ENCODE measurements at regions not wholly inside any gene's neighbourhood (a gene's known extent, or its start where the extent isn't known, plus 50 kb on each side); places are given as distances from the start of the nearest gene placed in this dataset.

GRCh38 chr10:55892276-55892675 lies 468.8 kb downstream of the ZWINT start:
- H3K4me3 Mint-ChIP-seq, result no peak overlapping the region
- Histone ChIP-seq H3K9me3 (ENCODE audit: control insufficient read depth in 1 of 2, insufficient read depth in 1 of 2, low read length in 2 of 2) (peaks cover 5 to 13% of the 10 kb centered on the region in 2 experiments), H3K4me3 (ENCODE audit: low read length) (no peak overlapping the region), H3K36me3 (ENCODE audit: insufficient read depth, low read length) (no peaks in the 10 kb centered on the region), H3K27me3 (ENCODE audit: control insufficient read depth in 1 of 2, insufficient read depth in 2 of 2, low read length in 2 of 2) (no peaks in the 10 kb centered on the region), H3K27ac (ENCODE audit: low read depth in 1 of 2, low read length in 2 of 2) (no peak overlapping the region), H3K4me1 (ENCODE audit: insufficient read depth, low read length) (no peaks in the 10 kb centered on the region)
- intact Hi-C loops (cut with DNase I, micrococcal nuclease), result no loop called here
- H3K36me3 Mint-ChIP-seq (ENCODE audit: low read depth), result no peaks in the 10 kb centered on the region
- CTCF ChIA-PET, result no interaction called here
- H3K4me1 Mint-ChIP-seq (ENCODE audit: low read depth), result no peaks in the 10 kb centered on the region
- no peak overlapping the region for H3K27ac Mint-ChIP-seq
- H3K27me3 Mint-ChIP-seq, result no peaks in the 10 kb centered on the region
- POLR2A ChIA-PET, result no interaction called here
- TF ChIP-seq CTCF (IDR thresholded peaks at IDR 0.05), result no peak
- DNase-seq (no peak), ATAC-seq (ENCODE audit: poor library complexity) (no peak)
- H3K9me3 Mint-ChIP-seq, result peaks cover 2% of the 10 kb centered on the region

GRCh38 chr10:55881588-55881987 lies 479.5 kb downstream of the ZWINT start:
- H3K9me3 ChIP-seq (ENCODE audit: control insufficient read depth in 1 of 2, insufficient read depth in 1 of 2, low read length in 2 of 2), result peaks cover 7% of the 10 kb centered on the region in 2 experiments
- H3K4me3 Mint-ChIP-seq, result no peak overlapping the region

GRCh38 chr10:55873485-55873884 lies 487.6 kb downstream of the ZWINT start:
- ATAC-seq (ENCODE audit: poor library complexity) (no peak), DNase-seq (no peak)
- no peaks in the 10 kb centered on the region for H3K27me3 Mint-ChIP-seq
- POLR2A ChIA-PET, result no interaction called here
- CTCF ChIA-PET, result no interaction called here
- Histone ChIP-seq H3K27me3 (ENCODE audit: control insufficient read depth in 1 of 2, insufficient read depth in 2 of 2, low read length in 2 of 2) (no peaks in the 10 kb centered on the region), H3K4me1 (ENCODE audit: insufficient read depth, low read length) (no peaks in the 10 kb centered on the region), H3K27ac (ENCODE audit: low read depth in 1 of 2, low read length in 2 of 2) (no peak overlapping the region), H3K4me3 (ENCODE audit: low read length) (no peak overlapping the region), H3K36me3 (ENCODE audit: insufficient read depth, low read length) (no peaks in the 10 kb centered on the region), H3K9me3 (ENCODE audit: control insufficient read depth in 1 of 2, insufficient read depth in 1 of 2, low read length in 2 of 2) (peaks cover 0 to 9% of the 10 kb centered on the region in 2 experiments)
- TF ChIP-seq CTCF (IDR thresholded peaks at IDR 0.05), result no peak
- no peak overlapping the region for H3K4me3 Mint-ChIP-seq
- H3K36me3 Mint-ChIP-seq (ENCODE audit: low read depth), result no peaks in the 10 kb centered on the region
- intact Hi-C loops (cut with DNase I, micrococcal nuclease), result no loop called here
- no peaks in the 10 kb centered on the region for H3K4me1 Mint-ChIP-seq (ENCODE audit: low read depth)
- H3K27ac Mint-ChIP-seq, result no peak overlapping the region
- peaks cover 6% of the 10 kb centered on the region for H3K9me3 Mint-ChIP-seq

More at GRCh38 chr10:55881588-55881987, 479.5 kb downstream of the ZWINT start:
- ATAC-seq (ENCODE audit: poor library complexity) (no peak), DNase-seq (no peak)
- Mint-ChIP-seq H3K27me3 (no peaks in the 10 kb centered on the region), H3K27ac (no peak overlapping the region), H3K4me1 (ENCODE audit: low read depth) (no peaks in the 10 kb centered on the region), H3K9me3 (peaks cover 24% of the 10 kb centered on the region), H3K36me3 (ENCODE audit: low read depth) (no peaks in the 10 kb centered on the region)
- intact Hi-C loops (cut with DNase I, micrococcal nuclease), result no loop called here
- Histone ChIP-seq H3K27ac (ENCODE audit: low read depth in 1 of 2, low read length in 2 of 2) (no peak overlapping the region), H3K4me1 (ENCODE audit: insufficient read depth, low read length) (no peaks in the 10 kb centered on the region), H3K4me3 (ENCODE audit: low read length) (no peak overlapping the region), H3K36me3 (ENCODE audit: insufficient read depth, low read length) (no peaks in the 10 kb centered on the region), H3K27me3 (ENCODE audit: control insufficient read depth in 1 of 2, insufficient read depth in 2 of 2, low read length in 2 of 2) (no peaks in the 10 kb centered on the region)
- POLR2A ChIA-PET, result no interaction called here
- TF ChIP-seq CTCF (IDR thresholded peaks at IDR 0.05), result no peak
- CTCF ChIA-PET, result no interaction called here
